ENCODE measurements at regions not wholly inside any gene's neighbourhood (a gene's known extent, or its start where the extent isn't known, plus 50 kb on each side); places are given as distances from the start of the nearest gene placed in this dataset.

DNA sequence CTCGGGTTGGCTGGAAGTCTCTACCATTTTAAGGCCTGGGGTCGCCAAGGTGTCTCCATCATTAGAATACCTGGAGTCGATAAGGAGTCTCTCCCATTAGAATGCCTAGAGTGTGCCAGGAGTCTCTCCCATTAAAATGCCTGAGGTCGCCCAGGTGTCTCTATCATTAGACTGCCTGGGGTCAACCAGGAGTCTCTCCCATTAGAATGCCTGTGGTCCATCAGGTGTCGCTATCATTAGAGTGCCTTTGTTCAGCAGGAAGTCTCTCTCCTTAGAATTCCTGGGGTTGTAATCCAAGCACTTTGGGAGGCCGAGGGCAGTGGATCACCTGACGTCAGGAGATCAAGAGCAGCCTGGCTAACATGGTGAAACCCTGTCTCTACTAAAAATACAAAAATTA is 1533.0 kb downstream of the UQCRFS1 start:
- TF ChIP-seq, protein P1, sequence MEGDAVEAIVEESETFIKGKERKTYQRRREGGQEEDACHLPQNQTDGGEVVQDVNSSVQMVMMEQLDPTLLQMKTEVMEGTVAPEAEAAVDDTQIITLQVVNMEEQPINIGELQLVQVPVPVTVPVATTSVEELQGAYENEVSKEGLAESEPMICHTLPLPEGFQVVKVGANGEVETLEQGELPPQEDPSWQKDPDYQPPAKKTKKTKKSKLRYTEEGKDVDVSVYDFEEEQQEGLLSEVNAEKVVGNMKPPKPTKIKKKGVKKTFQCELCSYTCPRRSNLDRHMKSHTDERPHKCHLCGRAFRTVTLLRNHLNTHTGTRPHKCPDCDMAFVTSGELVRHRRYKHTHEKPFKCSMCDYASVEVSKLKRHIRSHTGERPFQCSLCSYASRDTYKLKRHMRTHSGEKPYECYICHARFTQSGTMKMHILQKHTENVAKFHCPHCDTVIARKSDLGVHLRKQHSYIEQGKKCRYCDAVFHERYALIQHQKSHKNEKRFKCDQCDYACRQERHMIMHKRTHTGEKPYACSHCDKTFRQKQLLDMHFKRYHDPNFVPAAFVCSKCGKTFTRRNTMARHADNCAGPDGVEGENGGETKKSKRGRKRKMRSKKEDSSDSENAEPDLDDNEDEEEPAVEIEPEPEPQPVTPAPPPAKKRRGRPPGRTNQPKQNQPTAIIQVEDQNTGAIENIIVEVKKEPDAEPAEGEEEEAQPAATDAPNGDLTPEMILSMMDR (IDR thresholded peaks at IDR 0.05; ENCODE audit: insufficient read depth, low read length) = no peak
- TF ChIP-seq POLR2AphosphoS5 (IDR thresholded peaks at IDR 0.05; ENCODE audit: low read depth) (no peak), GABPA (IDR thresholded peaks at IDR 0.05; ENCODE audit: low read depth) (no peak), SPI1 (IDR thresholded peaks at IDR 0.05; ENCODE audit: borderline replicate concordance, low read depth) (no peak)
